HG03060 (cell line): ENCODE measurements at regions not wholly inside any gene's neighbourhood (a gene's known extent, or its start where the extent isn't known, plus 50 kb on each side); places are given as distances from the start of the nearest gene placed in this dataset.
"Not testable (repeated sequence)": the region's sequence is repeated elsewhere in the genome, so short reads cannot be mapped to it uniquely, and the experiment has no call there.

Source experiments
- ATAC-seq: cut with Tn5 transposase; IDR thresholded peaks from one replicate; pipeline ENCODE4 v1.9.1; 2021; ENCODE audit warnings: low read depth, moderate number of reproducible peaks; ENCODE audit not compliant: unreplicated experiment

- ATAC-seq, result no peak
Observed at GRCh38 chr1:230561570-230561969, 80.7 kb upstream of the COG2 start.

- no peak for ATAC-seq
Observed at GRCh38 chr1:230558324-230558723, 84.0 kb upstream of the COG2 start.

- ATAC-seq, result no peak
Observed at GRCh38 chr1:230556453-230556852, 85.8 kb upstream of the COG2 start.

GRCh38 chr1:230555814-230556213 lies 86.5 kb upstream of the COG2 start:
- no peak for ATAC-seq

GRCh38 chr1:230552880-230553279 lies 89.4 kb upstream of the COG2 start:
- ATAC-seq, result no peak

- ATAC-seq, result not testable (repeated sequence)
Observed at GRCh38 chr1:230550945-230551344, 91.3 kb upstream of the COG2 start.

- ATAC-seq, result no peak
Observed at GRCh38 chr1:230550428-230550827, 91.9 kb upstream of the COG2 start.

GRCh38 chr1:230549625-230550024 lies 92.7 kb upstream of the COG2 start:
- ATAC-seq, result no peak

GRCh38 chr1:230548997-230549396 lies 93.3 kb upstream of the COG2 start:
- ATAC-seq, result no peak

- ATAC-seq, result no peak
Observed at GRCh38 chr1:230548357-230548756, 93.9 kb upstream of the COG2 start.

GRCh38 chr1:230545181-230545580 lies 97.1 kb upstream of the COG2 start:
- ATAC-seq, result no peak

GRCh38 chr1:230544758-230545157 lies 97.5 kb upstream of the COG2 start:
- no peak for ATAC-seq

- no peak for ATAC-seq
Observed at GRCh38 chr1:230543085-230543484, 99.2 kb upstream of the COG2 start.

- no peak for ATAC-seq
Observed at GRCh38 chr1:230542681-230543080, 99.6 kb upstream of the COG2 start.

- ATAC-seq, result no peak
Observed at GRCh38 chr1:230542054-230542453, 100.2 kb upstream of the COG2 start.

GRCh38 chr1:230541306-230541705 lies 101.0 kb upstream of the COG2 start:
- ATAC-seq, result no peak

- no peak for ATAC-seq
Observed at GRCh38 chr1:230540421-230541155, 101.7 kb upstream of the COG2 start.

- ATAC-seq, result no peak
Observed at GRCh38 chr1:230537456-230537855, 104.8 kb upstream of the COG2 start.

GRCh38 chr1:230536641-230537155 lies 105.6 kb upstream of the COG2 start:
- ATAC-seq, result no peak

GRCh38 chr1:230534224-230534623 lies 108.1 kb upstream of the COG2 start:
- no peak for ATAC-seq

GRCh38 chr1:230531103-230531502 lies 105.0 kb upstream of the PGBD5 start:
- ATAC-seq, result no peak

GRCh38 chr1:230519246-230519645 lies 93.1 kb upstream of the PGBD5 start:
- no peak for ATAC-seq

- ATAC-seq, result no peak
Observed at GRCh38 chr1:230518511-230518910, 92.4 kb upstream of the PGBD5 start.
